Mammary epithelial cell (primary cell): ENCODE measurements at regions not wholly inside any gene's neighbourhood (a gene's known extent, or its start where the extent isn't known, plus 50 kb on each side); places are given as distances from the start of the nearest gene placed in this dataset.

Experiments
- CTCF ChIP-seq, 2 donors: IDR thresholded peaks in 1 of 2; conservative IDR thresholded peaks in 1 of 2; 2 replicates each; pipeline ENCODE4 v1.5.1; 2011 to 2012; ENCODE audit warnings: inconsistent platforms in 2 of 2, low read length in 2 of 2, mild to moderate bottlenecking in 2 of 2, control low read depth in 1 of 2, low read depth in 1 of 2; ENCODE audit not compliant: insufficient read depth in 1 of 2; ENCODE audit errors: extremely low read depth in 1 of 2
- EZH2 ChIP-seq: IDR thresholded peaks from 2 replicates; pipeline ENCODE4 v1.6.1; 2012; ENCODE audit warnings: low read length, inconsistent platforms, borderline replicate concordance

- TF ChIP-seq EZH2 (no peak), CTCF (conservative IDR thresholded peaks at IDR 0.05 in 1 of 2, IDR thresholded peaks at IDR 0.05 in 1 of 2; ENCODE audit: extremely low read depth in 1 of 2, insufficient read depth in 1 of 2, low read depth in 1 of 2, low read length in 2 of 2) (no peak)
Observed at GRCh38 chr7:46739518-46740234, 818.6 kb upstream of the IGFBP3 start.
